ENCODE measurements at regions not wholly inside any gene's neighbourhood (a gene's known extent, or its start where the extent isn't known, plus 50 kb on each side); places are given as distances from the start of the nearest gene placed in this dataset.

GRCh38 chr16:51041546-51041945 lies 109.5 kb downstream of the SALL1 start:
- Histone ChIP-seq H3K9me3 (ENCODE audit: control insufficient read depth in 2 of 2, insufficient read depth in 1 of 2, low read length in 1 of 2) (no peaks in the 10 kb centered on the region), H3K4me1 (ENCODE audit: control insufficient read depth in 2 of 2, insufficient read depth in 2 of 2, low read length in 2 of 2) (no peaks in the 10 kb centered on the region)
- no peak for DNase-seq (ENCODE audit: low read depth in 6 of 9, low spot score in 9 of 9)

GRCh38 chr16:51040637-51041036 lies 110.4 kb downstream of the SALL1 start:
- Histone ChIP-seq H3K4me1 (ENCODE audit: control insufficient read depth in 2 of 2, insufficient read depth in 2 of 2, low read length in 2 of 2) (no peaks in the 10 kb centered on the region), H3K4me3 (ENCODE audit: low read length in 2 of 2) (no peak overlapping the region), H3K9me3 (ENCODE audit: control insufficient read depth in 2 of 2, insufficient read depth in 1 of 2, low read length in 1 of 2) (no peaks in the 10 kb centered on the region), H3K36me3 (ENCODE audit: control insufficient read depth in 2 of 2, insufficient read depth in 2 of 2, low read length in 1 of 2) (no peaks in the 10 kb centered on the region), H3K27ac (ENCODE audit: low read depth in 1 of 2, low read length in 1 of 2) (no peak overlapping the region), H3K27me3 (ENCODE audit: control insufficient read depth in 2 of 2, insufficient read depth in 1 of 2, low read length in 1 of 2) (no peaks in the 10 kb centered on the region)
- no peak for DNase-seq (ENCODE audit: low read depth in 6 of 9, low spot score in 9 of 9)

More at GRCh38 chr16:51041546-51041945, 109.5 kb downstream of the SALL1 start:
- H3K27me3 ChIP-seq (ENCODE audit: control insufficient read depth in 2 of 2, insufficient read depth in 1 of 2, low read length in 1 of 2), result no peaks in the 10 kb centered on the region
- no peak overlapping the region for H3K27ac ChIP-seq (ENCODE audit: low read depth in 1 of 2, low read length in 1 of 2)
- WGBS, result 92% methylated on average over 6 of the region's 6 CpGs
- H3K4me3 ChIP-seq (ENCODE audit: low read length in 2 of 2), result no peak overlapping the region
- no peaks in the 10 kb centered on the region for H3K36me3 ChIP-seq (ENCODE audit: control insufficient read depth in 2 of 2, insufficient read depth in 2 of 2, low read length in 1 of 2)

- Histone ChIP-seq H3K4me3 (ENCODE audit: low read length in 2 of 2) (no peak overlapping the region), H3K36me3 (ENCODE audit: control insufficient read depth in 2 of 2, insufficient read depth in 2 of 2, low read length in 1 of 2) (no peaks in the 10 kb centered on the region), H3K27me3 (ENCODE audit: control insufficient read depth in 2 of 2, insufficient read depth in 1 of 2, low read length in 1 of 2) (no peaks in the 10 kb centered on the region), H3K27ac (ENCODE audit: low read depth in 1 of 2, low read length in 1 of 2) (no peak overlapping the region), H3K4me1 (ENCODE audit: control insufficient read depth in 2 of 2, insufficient read depth in 2 of 2, low read length in 2 of 2) (no peaks in the 10 kb centered on the region), H3K9me3 (ENCODE audit: control insufficient read depth in 2 of 2, insufficient read depth in 1 of 2, low read length in 1 of 2) (no peaks in the 10 kb centered on the region)
- WGBS, result 71% methylated on average over 14 of the region's 14 CpGs
- DNase-seq (ENCODE audit: low read depth in 6 of 9, low spot score in 9 of 9), result no peak
Measured at GRCh38 chr16:51039638-51040331, 111.3 kb downstream of the SALL1 start.

GRCh38 chr16:51035711-51036110 lies 115.4 kb downstream of the SALL1 start:
- DNase-seq (ENCODE audit: low read depth in 6 of 9, low spot score in 9 of 9), result no peak
- Histone ChIP-seq H3K27ac (ENCODE audit: low read depth in 1 of 2, low read length in 1 of 2) (no peak overlapping the region), H3K4me1 (ENCODE audit: control insufficient read depth in 2 of 2, insufficient read depth in 2 of 2, low read length in 2 of 2) (no peaks in the 10 kb centered on the region), H3K9me3 (ENCODE audit: control insufficient read depth in 2 of 2, insufficient read depth in 1 of 2, low read length in 1 of 2) (no peaks in the 10 kb centered on the region), H3K4me3 (ENCODE audit: low read length in 2 of 2) (no peak overlapping the region), H3K36me3 (ENCODE audit: control insufficient read depth in 2 of 2, insufficient read depth in 2 of 2, low read length in 1 of 2) (no peaks in the 10 kb centered on the region), H3K27me3 (ENCODE audit: control insufficient read depth in 2 of 2, insufficient read depth in 1 of 2, low read length in 1 of 2) (no peaks in the 10 kb centered on the region)
- 90% methylated on average over 7 of the region's 7 CpGs for WGBS

- Histone ChIP-seq H3K36me3 (ENCODE audit: control insufficient read depth in 2 of 2, insufficient read depth in 2 of 2, low read length in 1 of 2) (no peaks in the 10 kb centered on the region), H3K9me3 (ENCODE audit: control insufficient read depth in 2 of 2, insufficient read depth in 1 of 2, low read length in 1 of 2) (no peaks in the 10 kb centered on the region), H3K27me3 (ENCODE audit: control insufficient read depth in 2 of 2, insufficient read depth in 1 of 2, low read length in 1 of 2) (no peaks in the 10 kb centered on the region), H3K27ac (ENCODE audit: low read depth in 1 of 2, low read length in 1 of 2) (no peak overlapping the region), H3K4me3 (ENCODE audit: low read length in 2 of 2) (no peak overlapping the region), H3K4me1 (ENCODE audit: control insufficient read depth in 2 of 2, insufficient read depth in 2 of 2, low read length in 2 of 2) (no peaks in the 10 kb centered on the region)
- no peak for DNase-seq (ENCODE audit: low read depth in 6 of 9, low spot score in 9 of 9)
- WGBS, result 70% methylated on average over 3 of the region's 3 CpGs
Measured at GRCh38 chr16:51035110-51035498, 116.0 kb downstream of the SALL1 start.

- H3K4me1 ChIP-seq (ENCODE audit: control insufficient read depth in 2 of 2, insufficient read depth in 2 of 2, low read length in 2 of 2), result no peaks in the 10 kb centered on the region
- H3K36me3 ChIP-seq (ENCODE audit: control insufficient read depth in 2 of 2, insufficient read depth in 2 of 2, low read length in 1 of 2), result no peaks in the 10 kb centered on the region
- 59% methylated on average over 6 of the region's 6 CpGs for WGBS
- no peak for DNase-seq (ENCODE audit: low read depth in 6 of 9, low spot score in 9 of 9)
- H3K27ac ChIP-seq (ENCODE audit: low read depth in 1 of 2, low read length in 1 of 2), result no peak overlapping the region
- no peaks in the 10 kb centered on the region for H3K27me3 ChIP-seq (ENCODE audit: control insufficient read depth in 2 of 2, insufficient read depth in 1 of 2, low read length in 1 of 2)
- no peak overlapping the region for H3K4me3 ChIP-seq (ENCODE audit: low read length in 2 of 2)
- H3K9me3 ChIP-seq (ENCODE audit: control insufficient read depth in 2 of 2, insufficient read depth in 1 of 2, low read length in 1 of 2), result no peaks in the 10 kb centered on the region
Measured at GRCh38 chr16:51034481-51035109, 116.5 kb downstream of the SALL1 start.

- Histone ChIP-seq H3K27ac (ENCODE audit: low read depth in 1 of 2, low read length in 1 of 2) (no peak overlapping the region), H3K36me3 (ENCODE audit: control insufficient read depth in 2 of 2, insufficient read depth in 2 of 2, low read length in 1 of 2) (no peaks in the 10 kb centered on the region), H3K4me1 (ENCODE audit: control insufficient read depth in 2 of 2, insufficient read depth in 2 of 2, low read length in 2 of 2) (no peaks in the 10 kb centered on the region), H3K4me3 (ENCODE audit: low read length in 2 of 2) (no peak overlapping the region), H3K27me3 (ENCODE audit: control insufficient read depth in 2 of 2, insufficient read depth in 1 of 2, low read length in 1 of 2) (no peaks in the 10 kb centered on the region), H3K9me3 (ENCODE audit: control insufficient read depth in 2 of 2, insufficient read depth in 1 of 2, low read length in 1 of 2) (no peaks in the 10 kb centered on the region)
- 95% methylated on average over 4 of the region's 4 CpGs for WGBS
- DNase-seq (ENCODE audit: low read depth in 6 of 9, low spot score in 9 of 9), result no peak
Measured at GRCh38 chr16:51031598-51031997, 119.5 kb downstream of the SALL1 start.

GRCh38 chr16:51030516-51030915 lies 120.6 kb downstream of the SALL1 start:
- WGBS, result 73% methylated on average over 4 of the region's 4 CpGs

GRCh38 chr16:51025588-51026290 lies 125.3 kb downstream of the SALL1 start:
- no peak overlapping the region for H3K27ac ChIP-seq (ENCODE audit: low read depth in 1 of 2, low read length in 1 of 2)
- H3K4me1 ChIP-seq (ENCODE audit: control insufficient read depth in 2 of 2, insufficient read depth in 2 of 2, low read length in 2 of 2), result no peaks in the 10 kb centered on the region
- DNase-seq (ENCODE audit: low read depth in 6 of 9, low spot score in 9 of 9), result no peak
- H3K36me3 ChIP-seq (ENCODE audit: control insufficient read depth in 2 of 2, insufficient read depth in 2 of 2, low read length in 1 of 2), result no peaks in the 10 kb centered on the region
- H3K9me3 ChIP-seq (ENCODE audit: control insufficient read depth in 2 of 2, insufficient read depth in 1 of 2, low read length in 1 of 2), result no peaks in the 10 kb centered on the region
- no peak overlapping the region for H3K4me3 ChIP-seq (ENCODE audit: low read length in 2 of 2)
- no peaks in the 10 kb centered on the region for H3K27me3 ChIP-seq (ENCODE audit: control insufficient read depth in 2 of 2, insufficient read depth in 1 of 2, low read length in 1 of 2)
- WGBS, result 61% methylated on average over 4 of the region's 4 CpGs

More at GRCh38 chr16:51030516-51030915, 120.6 kb downstream of the SALL1 start:
- Histone ChIP-seq H3K4me1 (ENCODE audit: control insufficient read depth in 2 of 2, insufficient read depth in 2 of 2, low read length in 2 of 2) (no peaks in the 10 kb centered on the region), H3K27ac (ENCODE audit: low read depth in 1 of 2, low read length in 1 of 2) (no peak overlapping the region), H3K4me3 (ENCODE audit: low read length in 2 of 2) (no peak overlapping the region), H3K9me3 (ENCODE audit: control insufficient read depth in 2 of 2, insufficient read depth in 1 of 2, low read length in 1 of 2) (no peaks in the 10 kb centered on the region), H3K36me3 (ENCODE audit: control insufficient read depth in 2 of 2, insufficient read depth in 2 of 2, low read length in 1 of 2) (no peaks in the 10 kb centered on the region), H3K27me3 (ENCODE audit: control insufficient read depth in 2 of 2, insufficient read depth in 1 of 2, low read length in 1 of 2) (no peaks in the 10 kb centered on the region)
- no peak for DNase-seq (ENCODE audit: low read depth in 6 of 9, low spot score in 9 of 9)
